ENCODE measurements at regions not wholly inside any gene's neighbourhood (a gene's known extent, or its start where the extent isn't known, plus 50 kb on each side); places are given as distances from the start of the nearest gene placed in this dataset.

DNA sequence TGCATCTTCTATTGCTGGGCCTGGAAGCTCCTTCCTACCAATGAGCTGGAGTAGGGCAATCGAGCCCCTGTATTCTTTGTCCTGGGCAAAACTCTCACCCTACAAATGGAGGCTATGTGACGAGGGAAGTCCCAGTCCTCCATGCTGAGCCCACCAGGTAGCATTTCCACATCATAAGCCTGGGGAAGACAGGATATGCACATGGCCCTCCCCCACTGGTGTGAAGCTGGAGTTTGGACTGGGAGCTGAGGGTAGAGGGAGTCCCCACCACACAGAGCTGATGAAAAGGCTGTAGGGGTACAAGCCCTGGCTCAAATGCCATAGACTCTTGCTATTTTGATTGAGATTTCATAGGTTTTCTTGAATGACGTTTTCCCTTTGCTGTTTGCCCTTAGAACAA, 99.5 kb upstream of the FOXC1 start:
- DNase-seq (ENCODE audit: unreplicated experiment) = no peak
- no TSS peak for BruUV-seq (replicated peaks)
- Mint-ChIP-seq H3K4me1 (ENCODE audit: insufficient read depth, unreplicated experiment) (no peaks in the 10 kb centered on the region), H3K36me3 (ENCODE audit: insufficient read depth, unreplicated experiment) (no peaks in the 10 kb centered on the region), H3K27me3 (ENCODE audit: insufficient read depth, unreplicated experiment) (no peaks in the 10 kb centered on the region), H3K4me3 (ENCODE audit: unreplicated experiment) (no peak overlapping the region), H3K27ac (ENCODE audit: low read depth, unreplicated experiment) (no peak overlapping the region), H3K9me3 (ENCODE audit: unreplicated experiment) (no peaks in the 10 kb centered on the region)
- intact Hi-C loops (cut with micrococcal nuclease) = no loop called here
- ChIA-PET POLR2A (interaction anchor here (0.7 kb wide), 1 partner anchor 49 kb away, joined by 3 read pairs; no protein-coding TSS in a partner anchor), CTCF (no interaction called here)
- TF ChIP-seq, protein P1, sequence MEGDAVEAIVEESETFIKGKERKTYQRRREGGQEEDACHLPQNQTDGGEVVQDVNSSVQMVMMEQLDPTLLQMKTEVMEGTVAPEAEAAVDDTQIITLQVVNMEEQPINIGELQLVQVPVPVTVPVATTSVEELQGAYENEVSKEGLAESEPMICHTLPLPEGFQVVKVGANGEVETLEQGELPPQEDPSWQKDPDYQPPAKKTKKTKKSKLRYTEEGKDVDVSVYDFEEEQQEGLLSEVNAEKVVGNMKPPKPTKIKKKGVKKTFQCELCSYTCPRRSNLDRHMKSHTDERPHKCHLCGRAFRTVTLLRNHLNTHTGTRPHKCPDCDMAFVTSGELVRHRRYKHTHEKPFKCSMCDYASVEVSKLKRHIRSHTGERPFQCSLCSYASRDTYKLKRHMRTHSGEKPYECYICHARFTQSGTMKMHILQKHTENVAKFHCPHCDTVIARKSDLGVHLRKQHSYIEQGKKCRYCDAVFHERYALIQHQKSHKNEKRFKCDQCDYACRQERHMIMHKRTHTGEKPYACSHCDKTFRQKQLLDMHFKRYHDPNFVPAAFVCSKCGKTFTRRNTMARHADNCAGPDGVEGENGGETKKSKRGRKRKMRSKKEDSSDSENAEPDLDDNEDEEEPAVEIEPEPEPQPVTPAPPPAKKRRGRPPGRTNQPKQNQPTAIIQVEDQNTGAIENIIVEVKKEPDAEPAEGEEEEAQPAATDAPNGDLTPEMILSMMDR (IDR thresholded peaks at IDR 0.05; ENCODE audit: unreplicated experiment) = no peak

DNA sequence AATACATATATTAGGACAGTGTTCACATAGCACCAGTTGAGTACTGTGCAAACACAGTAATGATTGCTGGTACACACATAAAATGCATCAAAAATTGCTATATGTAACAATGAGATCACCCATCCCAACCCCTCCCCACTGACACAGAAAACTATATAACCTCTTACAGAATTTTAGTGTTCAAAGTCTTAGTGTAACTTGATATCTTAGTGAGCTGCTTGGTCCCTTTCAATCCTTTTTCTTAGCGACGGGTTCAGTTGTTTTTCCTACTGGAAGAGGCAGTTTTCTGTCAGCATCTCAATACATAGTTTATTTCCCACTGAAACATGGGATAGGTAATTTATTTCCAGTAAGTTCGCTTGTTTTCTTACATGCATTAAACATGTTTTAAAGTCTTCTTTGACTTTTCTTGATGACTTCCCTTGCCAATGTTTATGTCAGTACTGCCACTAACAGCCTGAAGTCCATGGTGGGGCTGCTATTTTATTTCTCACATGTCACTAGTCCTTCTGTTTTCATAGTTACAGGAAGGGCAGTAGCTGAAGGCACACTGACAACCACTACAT, 96.4 kb upstream of the FOXC1 start:
- ChIA-PET CTCF (interaction anchor here (2.1 kb wide), 1 partner anchor 10 kb away, joined by 5 read pairs; no protein-coding TSS in a partner anchor), POLR2A (no interaction called here)
- Mint-ChIP-seq H3K4me3 (ENCODE audit: unreplicated experiment) (no peak overlapping the region), H3K9me3 (ENCODE audit: unreplicated experiment) (no peaks in the 10 kb centered on the region), H3K36me3 (ENCODE audit: insufficient read depth, unreplicated experiment) (no peaks in the 10 kb centered on the region), H3K27ac (ENCODE audit: low read depth, unreplicated experiment) (no peak overlapping the region), H3K4me1 (ENCODE audit: insufficient read depth, unreplicated experiment) (no peaks in the 10 kb centered on the region), H3K27me3 (ENCODE audit: insufficient read depth, unreplicated experiment) (no peaks in the 10 kb centered on the region)
- TF ChIP-seq, protein P1 (IDR thresholded peaks at IDR 0.05; ENCODE audit: unreplicated experiment) = no peak
- no TSS peak for BruUV-seq (replicated peaks)
- intact Hi-C loops (cut with micrococcal nuclease) = no loop called here
- no peak for DNase-seq (ENCODE audit: unreplicated experiment)

DNA sequence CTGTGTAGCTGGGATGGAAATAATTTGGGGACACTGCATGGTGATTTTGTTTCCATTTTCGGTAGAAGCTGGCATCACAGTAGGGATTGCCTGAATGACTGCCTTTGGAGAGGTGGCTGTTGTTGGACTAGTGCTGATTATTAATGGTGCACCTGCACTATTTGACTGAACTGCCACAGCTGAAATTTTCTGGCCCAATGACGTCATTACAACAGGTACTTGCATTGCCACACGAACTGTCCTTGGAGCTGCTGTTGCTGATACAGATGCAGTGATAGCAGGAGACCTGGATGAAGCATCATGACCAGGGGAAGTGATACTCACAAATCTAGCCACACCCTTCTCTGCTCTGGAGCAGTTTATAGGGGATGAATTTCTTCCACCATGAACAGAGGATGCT, 95.6 kb upstream of the FOXC1 start:
- H3K27me3 Mint-ChIP-seq (ENCODE audit: insufficient read depth, unreplicated experiment) = no peaks in the 10 kb centered on the region
- H3K27ac Mint-ChIP-seq (ENCODE audit: low read depth, unreplicated experiment) = no peak overlapping the region
- H3K4me3 Mint-ChIP-seq (ENCODE audit: unreplicated experiment) = no peak overlapping the region
- intact Hi-C loops (cut with micrococcal nuclease) = no loop called here
- H3K36me3 Mint-ChIP-seq (ENCODE audit: insufficient read depth, unreplicated experiment) = no peaks in the 10 kb centered on the region
- TF ChIP-seq, protein P1 (IDR thresholded peaks at IDR 0.05; ENCODE audit: unreplicated experiment) = no peak
- no peaks in the 10 kb centered on the region for H3K9me3 Mint-ChIP-seq (ENCODE audit: unreplicated experiment)
- no peaks in the 10 kb centered on the region for H3K4me1 Mint-ChIP-seq (ENCODE audit: insufficient read depth, unreplicated experiment)
- no peak for DNase-seq (ENCODE audit: unreplicated experiment)
- POLR2A ChIA-PET = interaction anchor here (0.6 to 1.2 kb wide), 2 partner anchors 14 to 373 kb away, joined by 3 to 4 read pairs; no protein-coding TSS in a partner anchor
- no TSS peak for BruUV-seq (replicated peaks)
- CTCF ChIA-PET = interaction anchor here (0.8 to 2.1 kb wide), 2 partner anchors 9 to 18 kb away, joined by 3 to 5 read pairs; no protein-coding TSS in a partner anchor

DNA sequence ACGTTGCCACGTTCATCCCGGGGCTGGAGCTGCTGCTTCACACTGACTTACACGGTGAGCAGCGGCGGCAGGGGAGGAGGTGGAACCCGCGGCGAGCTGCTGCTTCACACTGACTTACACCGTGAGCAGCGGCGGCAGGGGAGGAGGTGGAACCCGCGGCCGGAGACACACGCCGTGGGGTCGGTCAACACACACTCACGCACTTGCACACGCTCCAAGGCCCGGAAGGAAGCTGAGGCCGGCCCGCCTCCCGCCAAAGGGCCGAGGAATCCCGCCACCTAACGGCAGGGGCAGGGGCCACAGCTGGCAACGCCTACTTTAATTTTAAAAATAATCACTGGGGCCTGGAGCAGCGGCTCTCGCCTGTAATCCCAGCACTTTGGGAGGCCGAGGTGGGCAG, 94.4 kb upstream of the FOXC1 start:
- intact Hi-C loops (cut with micrococcal nuclease) = no loop called here
- TF ChIP-seq, protein P1 (IDR thresholded peaks at IDR 0.05; ENCODE audit: unreplicated experiment) = no peak
- Mint-ChIP-seq H3K4me1 (ENCODE audit: insufficient read depth, unreplicated experiment) (no peaks in the 10 kb centered on the region), H3K27ac (ENCODE audit: low read depth, unreplicated experiment) (no peak overlapping the region), H3K36me3 (ENCODE audit: insufficient read depth, unreplicated experiment) (peaks cover 4% of the 10 kb centered on the region), H3K9me3 (ENCODE audit: unreplicated experiment) (no peaks in the 10 kb centered on the region), H3K4me3 (ENCODE audit: unreplicated experiment) (no peak overlapping the region), H3K27me3 (ENCODE audit: insufficient read depth, unreplicated experiment) (no peaks in the 10 kb centered on the region)
- BruUV-seq (replicated peaks) = no TSS peak
- CTCF ChIA-PET = interaction anchor here (0.7 to 0.8 kb wide), 2 partner anchors 16 to 760 kb away, joined by 3 to 4 read pairs; no protein-coding TSS in a partner anchor
- POLR2A ChIA-PET = interaction anchor here (1.0 to 1.2 kb wide), 2 partner anchors 13 to 15 kb away, joined by 3 to 4 read pairs; no protein-coding TSS in a partner anchor
- no peak for DNase-seq (ENCODE audit: unreplicated experiment)
